Parathyroid adenoma (tissue), 2 donors: ENCODE measurements at regions not wholly inside any gene's neighbourhood (a gene's known extent, or its start where the extent isn't known, plus 50 kb on each side); places are given as distances from the start of the nearest gene placed in this dataset.

Experiments
- H2AFZ ChIP-seq: fragments of 300-600 bp; sonication (generic); one replicate; pipeline ENCODE4 v1.7.0; 2017; ENCODE audit warnings: antibody characterized with exemption, mild to moderate bottlenecking
- H3K27ac ChIP-seq: fragments of 300-600 bp; sonication (generic); one replicate; pipeline ENCODE4 v1.7.0; 2017
- H3K27me3 ChIP-seq: fragments of 300-600 bp; sonication (generic); one replicate; pipeline ENCODE4 v1.7.0; 2017; ENCODE audit warnings: low read length; ENCODE audit not compliant: control insufficient read depth, insufficient read depth
- H3K36me3 ChIP-seq: fragments of 300-600 bp; sonication (generic); one replicate; pipeline ENCODE4 v1.7.0; 2017; ENCODE audit warnings: low read length; ENCODE audit not compliant: control insufficient read depth, insufficient read depth
- H3K4me1 ChIP-seq: fragments of 300-600 bp; sonication (generic); one replicate; pipeline ENCODE4 v1.7.0; 2017; ENCODE audit warnings: control low read depth
- H3K4me2 ChIP-seq: fragments of 300-600 bp; sonication (generic); one replicate; pipeline ENCODE4 v1.7.0; 2017; ENCODE audit warnings: low read length
- H3K4me3 ChIP-seq: fragments of 300-600 bp; sonication (generic); one replicate; pipeline ENCODE4 v1.7.0; 2017; ENCODE audit warnings: low read depth, low read length
- H3K79me2 ChIP-seq: fragments of 300-600 bp; sonication (generic); one replicate; pipeline ENCODE4 v1.7.0; 2017; ENCODE audit warnings: control low read depth
- H3K9ac ChIP-seq: fragments of 300-600 bp; sonication (generic); one replicate; pipeline ENCODE4 v1.7.0; 2017; ENCODE audit warnings: mild to moderate bottlenecking
- H3K9me3 ChIP-seq: fragments of 300-600 bp; sonication (generic); one replicate; pipeline ENCODE4 v1.7.0; 2017; ENCODE audit warnings: low read length; ENCODE audit not compliant: control insufficient read depth
- CTCF ChIP-seq: fragments of 300-600 bp; sonication (generic); IDR thresholded peaks from one replicate; pipeline ENCODE4 v1.7.0; 2017; ENCODE audit warnings: antibody characterized with exemption, mild to moderate bottlenecking
- donor health status: primary hyperparathyroidism.

- no peak for TF ChIP-seq CTCF
- no peaks in the 10 kb centered on the region for H3K36me3 ChIP-seq
- no peaks in the 10 kb centered on the region for H3K79me2 ChIP-seq
- no peak overlapping the region for H3K4me3 ChIP-seq
- no peaks in the 10 kb centered on the region for H3K4me1 ChIP-seq
- H3K9ac ChIP-seq, result no peak overlapping the region
- H3K9me3 ChIP-seq, result no peaks in the 10 kb centered on the region
- no peak overlapping the region for H2AFZ ChIP-seq
- no peaks in the 10 kb centered on the region for H3K27me3 ChIP-seq
- no peak overlapping the region for H3K4me2 ChIP-seq
- H3K27ac ChIP-seq, result no peak overlapping the region
Measured at GRCh38 chr22:48566741-48567140, 1260.9 kb downstream of the BRD1 start.

GRCh38 chr22:48565901-48566501 is 1261.7 kb downstream of the BRD1 start:
- H3K4me1 ChIP-seq, result no peaks in the 10 kb centered on the region
- H3K9me3 ChIP-seq, result no peaks in the 10 kb centered on the region
- no peaks in the 10 kb centered on the region for H3K36me3 ChIP-seq
- no peak overlapping the region for H3K27ac ChIP-seq
- H3K79me2 ChIP-seq, result no peaks in the 10 kb centered on the region
- no peak for TF ChIP-seq CTCF
- no peak overlapping the region for H3K4me3 ChIP-seq
- no peak overlapping the region for H3K9ac ChIP-seq
- no peaks in the 10 kb centered on the region for H3K27me3 ChIP-seq
- H3K4me2 ChIP-seq, result no peak overlapping the region
- no peak overlapping the region for H2AFZ ChIP-seq

- H3K27me3 ChIP-seq, result no peaks in the 10 kb centered on the region
- TF ChIP-seq CTCF, result no peak
- H3K79me2 ChIP-seq, result no peaks in the 10 kb centered on the region
- H3K4me1 ChIP-seq, result no peaks in the 10 kb centered on the region
- no peak overlapping the region for H3K9ac ChIP-seq
- H2AFZ ChIP-seq, result no peak overlapping the region
- no peaks in the 10 kb centered on the region for H3K36me3 ChIP-seq
- no peak overlapping the region for H3K4me2 ChIP-seq
- no peak overlapping the region for H3K27ac ChIP-seq
- H3K4me3 ChIP-seq, result no peak overlapping the region
- no peaks in the 10 kb centered on the region for H3K9me3 ChIP-seq
Measured at GRCh38 chr22:48564995-48565394, 1262.7 kb downstream of the BRD1 start.

GRCh38 chr22:48563966-48564330 is 1263.7 kb downstream of the BRD1 start:
- no peak overlapping the region for H2AFZ ChIP-seq
- H3K4me2 ChIP-seq, result no peak overlapping the region
- H3K36me3 ChIP-seq, result no peaks in the 10 kb centered on the region
- no peaks in the 10 kb centered on the region for H3K4me1 ChIP-seq
- H3K79me2 ChIP-seq, result no peaks in the 10 kb centered on the region
- no peak for TF ChIP-seq CTCF
- H3K9me3 ChIP-seq, result no peaks in the 10 kb centered on the region
- H3K27ac ChIP-seq, result no peak overlapping the region
- H3K4me3 ChIP-seq, result no peak overlapping the region
- no peak overlapping the region for H3K9ac ChIP-seq
- H3K27me3 ChIP-seq, result no peaks in the 10 kb centered on the region
